PFSK-1 (cell line): ENCODE measurements at regions not wholly inside any gene's neighbourhood (a gene's known extent, or its start where the extent isn't known, plus 50 kb on each side); places are given as distances from the start of the nearest gene placed in this dataset.

Source experiments
- FOXP2 ChIP-seq: optimal IDR thresholded peaks from 2 replicates; pipeline ENCODE3; 2011; ENCODE audit warnings: borderline replicate concordance, control low read depth, inconsistent platforms; ENCODE audit not compliant: insufficient read depth; ENCODE audit errors: extremely low read length, extremely low read depth
- POLR2AphosphoS5 ChIP-seq: IDR thresholded peaks from 2 replicates; pipeline ENCODE4 v1.6.1; 2012; ENCODE audit warnings: low read depth, mild to moderate bottlenecking, control low read depth, low read length, moderate library complexity
- REST ChIP-seq, 2 experiments: IDR thresholded peaks; 2 replicates each; pipeline versions ENCODE4 v1.6.1 to v1.8.0; 2011 to 2012; ENCODE audit warnings: low read depth in 2 of 2, low read length in 2 of 2, control low read depth in 1 of 2, inconsistent platforms in 1 of 2, mild to moderate bottlenecking in 1 of 2, moderate library complexity in 1 of 2; ENCODE audit not compliant: insufficient read depth in 1 of 2
- SIN3A ChIP-seq: IDR thresholded peaks from 2 replicates; pipeline ENCODE4 v1.6.1; 2012; ENCODE audit warnings: mild to moderate bottlenecking, low read length, moderate library complexity, borderline replicate concordance; ENCODE audit not compliant: insufficient read depth
- TAF1 ChIP-seq: IDR thresholded peaks from 2 replicates; pipeline ENCODE4 v1.6.1; 2012; ENCODE audit warnings: low read length, control low read depth, borderline replicate concordance; ENCODE audit not compliant: insufficient read depth

GRCh38 chr12:97948591-97948990 is 486.0 kb downstream of the RMST start:
- TF ChIP-seq POLR2AphosphoS5, result no peak
- no peak for TF ChIP-seq TAF1
- TF ChIP-seq REST (IDR thresholded peaks at IDR 0.05; ENCODE audit: insufficient read depth in 1 of 2, low read depth in 2 of 2, low read length in 2 of 2), result no peak
- no peak for TF ChIP-seq SIN3A
- TF ChIP-seq FOXP2, result no peak

GRCh38 chr12:97951239-97951638 is 488.6 kb downstream of the RMST start:
- TF ChIP-seq SIN3A (no peak), TAF1 (no peak), POLR2AphosphoS5 (no peak), REST (IDR thresholded peaks at IDR 0.05; ENCODE audit: insufficient read depth in 1 of 2, low read depth in 2 of 2, low read length in 2 of 2) (no peak), FOXP2 (no peak)

- TF ChIP-seq TAF1, result no peak
Observed at GRCh38 chr12:97951717-97952116, 489.1 kb downstream of the RMST start.

GRCh38 chr12:97957109-97957508 is 494.5 kb downstream of the RMST start:
- TF ChIP-seq POLR2AphosphoS5 (no peak), SIN3A (no peak), REST (IDR thresholded peaks at IDR 0.05; ENCODE audit: insufficient read depth in 1 of 2, low read depth in 2 of 2, low read length in 2 of 2) (no peak), FOXP2 (no peak), TAF1 (no peak)

GRCh38 chr12:97960225-97960624 is 497.6 kb downstream of the RMST start:
- TF ChIP-seq REST (IDR thresholded peaks at IDR 0.05; ENCODE audit: insufficient read depth in 1 of 2, low read depth in 2 of 2, low read length in 2 of 2), result no peak
